ENCODE measurements at regions not wholly inside any gene's neighbourhood (a gene's known extent, or its start where the extent isn't known, plus 50 kb on each side); places are given as distances from the start of the nearest gene placed in this dataset.

DNA sequence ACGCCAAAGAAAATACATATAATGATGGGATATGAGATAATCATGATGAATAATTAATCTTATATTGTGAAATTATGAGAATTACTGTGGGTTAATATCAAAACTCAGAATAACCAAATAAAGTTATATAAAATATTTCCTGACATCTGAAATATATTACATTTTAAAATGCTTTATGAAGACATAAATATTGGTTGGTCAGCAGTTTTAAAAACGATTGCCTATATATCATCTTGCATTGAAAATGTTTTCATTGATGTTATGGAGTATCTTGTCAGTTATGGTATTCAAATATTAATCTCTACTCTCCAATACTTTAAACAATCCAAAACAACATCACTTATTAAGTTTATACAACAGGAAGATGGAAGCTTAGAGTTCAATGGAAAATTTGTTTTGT lies 228.1 kb upstream of the FERD3L start:
- TF ChIP-seq, protein P1, sequence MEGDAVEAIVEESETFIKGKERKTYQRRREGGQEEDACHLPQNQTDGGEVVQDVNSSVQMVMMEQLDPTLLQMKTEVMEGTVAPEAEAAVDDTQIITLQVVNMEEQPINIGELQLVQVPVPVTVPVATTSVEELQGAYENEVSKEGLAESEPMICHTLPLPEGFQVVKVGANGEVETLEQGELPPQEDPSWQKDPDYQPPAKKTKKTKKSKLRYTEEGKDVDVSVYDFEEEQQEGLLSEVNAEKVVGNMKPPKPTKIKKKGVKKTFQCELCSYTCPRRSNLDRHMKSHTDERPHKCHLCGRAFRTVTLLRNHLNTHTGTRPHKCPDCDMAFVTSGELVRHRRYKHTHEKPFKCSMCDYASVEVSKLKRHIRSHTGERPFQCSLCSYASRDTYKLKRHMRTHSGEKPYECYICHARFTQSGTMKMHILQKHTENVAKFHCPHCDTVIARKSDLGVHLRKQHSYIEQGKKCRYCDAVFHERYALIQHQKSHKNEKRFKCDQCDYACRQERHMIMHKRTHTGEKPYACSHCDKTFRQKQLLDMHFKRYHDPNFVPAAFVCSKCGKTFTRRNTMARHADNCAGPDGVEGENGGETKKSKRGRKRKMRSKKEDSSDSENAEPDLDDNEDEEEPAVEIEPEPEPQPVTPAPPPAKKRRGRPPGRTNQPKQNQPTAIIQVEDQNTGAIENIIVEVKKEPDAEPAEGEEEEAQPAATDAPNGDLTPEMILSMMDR (IDR thresholded peaks at IDR 0.05; ENCODE audit: insufficient read depth, low read length, poor library complexity, severe bottlenecking), result no peak
- TF ChIP-seq EZH2phosphoT487 (conservative IDR thresholded peaks at IDR 0.05; ENCODE audit: low read length), result no peak
